HepG2 (cell line): ENCODE measurements at regions not wholly inside any gene's neighbourhood (a gene's known extent, or its start where the extent isn't known, plus 50 kb on each side); places are given as distances from the start of the nearest gene placed in this dataset.

Experiments
- ATAC-seq: fragments of 200-7000 bp; cut with Tn5 transposase; 3 replicates; pipeline ENCODE4 v1.9.1; 2020; ENCODE audit warnings: mild to moderate bottlenecking, moderate library complexity
- BruUV-seq: library from RNA; stranded (reverse); fragments of 400-500 nt; replicated peaks from 2 replicates; lab custom pipeline; 2021; lab: Mats Ljungman, UMichigan
- CTCF ChIA-PET: fragments of 300-600 bp; formaldehyde crosslinking; extraction: SDS; loops from one replicate; lab custom pipeline; 2021; ENCODE audit warnings: low total read pairs, inconsistent platforms, low intra/inter-chr PET ratio; lab: Yijun Ruan, JAX
- POLR2A ChIA-PET: fragments of 350-600 bp; sonication (Branson Sonifier 250); formaldehyde crosslinking; loops from one replicate; lab custom pipeline; 2020; ENCODE audit warnings: antibody characterized with exemption, inconsistent platforms; lab: Yijun Ruan, JAX
- DNase-seq: peaks from one replicate; pipeline ENCODE4 v3.0.0-alpha.2; 2015; ENCODE audit warnings: low spot score
- FAIRE-seq: peaks from 3 replicates; lab custom pipeline; 2011; peaks lifted over from hg19 to GRCh38; lab: Jason Lieb, UNC
- H2AFZ ChIP-seq: one replicate; pipeline ENCODE4 v1.6.1; 2011; ENCODE audit warnings: low read length, inconsistent platforms
- H3K27ac ChIP-seq: fragments of 300-600 bp; 3 replicates; pipeline ENCODE4 v1.8.0; 2011; ENCODE audit warnings: mixed run types, mild to moderate bottlenecking, mixed read lengths, low read length, inconsistent platforms; ENCODE audit not compliant: insufficient read depth; ENCODE audit errors: extremely low read length
- H3K27me3 ChIP-seq, 2 experiments: fragments of 200-600 bp in 1 of 2; 2 replicates in 1 of 2; 3 replicates in 1 of 2; pipeline versions ENCODE4 v1.6.0 to v1.8.0; 2011; ENCODE audit warnings: low read length in 2 of 2, mild to moderate bottlenecking in 2 of 2, moderate library complexity in 2 of 2, inconsistent platforms in 1 of 2; ENCODE audit not compliant: insufficient read depth in 2 of 2, control insufficient read depth in 1 of 2
- H3K36me3 ChIP-seq, 2 experiments: fragments of 200-600 bp in 1 of 2; replicated peaks in 1 of 2; 2 replicates in 1 of 2; 3 replicates in 1 of 2; pipeline versions ENCODE4 v1.5.1 to v1.8.0; 2011; ENCODE audit warnings: low read length in 2 of 2, inconsistent platforms in 1 of 2; ENCODE audit not compliant: insufficient read depth in 2 of 2, control insufficient read depth in 1 of 2
- H3K4me1 ChIP-seq: 2 replicates; pipeline ENCODE4 v1.5.1; 2012; ENCODE audit warnings: low read length, inconsistent platforms; ENCODE audit not compliant: insufficient read depth
- H3K4me2 ChIP-seq: 2 replicates; pipeline ENCODE4 v1.6.0; 2011; ENCODE audit warnings: low read depth, low read length, inconsistent platforms
- H3K4me3 ChIP-seq, 3 experiments: fragments of 200-600 bp in 1 of 3; sonication (generic), shearing (Covaris generic) in 1 of 3; replicated peaks in 1 of 3; 2 replicates each; pipeline ENCODE4 v1.5.1; 2011 to 2016; ENCODE audit warnings: low read length in 3 of 3, inconsistent platforms in 2 of 3, low read depth in 2 of 3, mild to moderate bottlenecking in 2 of 3, control low read depth in 1 of 3, mixed read lengths in 1 of 3; ENCODE audit not compliant: insufficient read depth in 1 of 3
- H3K79me2 ChIP-seq: one replicate; pipeline ENCODE4 v1.6.1; 2011; ENCODE audit warnings: low read length, inconsistent platforms; ENCODE audit not compliant: insufficient read depth
- H3K9ac ChIP-seq: 2 replicates; pipeline ENCODE4 v1.6.0; 2011; ENCODE audit warnings: mild to moderate bottlenecking, low read depth, low read length, inconsistent platforms; ENCODE audit not compliant: insufficient read depth
- H3K9me3 ChIP-seq: 2 replicates; pipeline ENCODE4 v1.5.1; 2012; ENCODE audit warnings: mild to moderate bottlenecking, low read length
- H4K20me1 ChIP-seq: 2 replicates; pipeline ENCODE4 v1.6.0; 2011; ENCODE audit warnings: inconsistent platforms, mild to moderate bottlenecking, low read length, moderate library complexity; ENCODE audit not compliant: insufficient read depth
- NFE2L1 ChIP-seq: sonication (generic); formaldehyde crosslinking; IDR thresholded peaks from 2 replicates; pipeline ENCODE4 v1.4.0; 2020; ENCODE audit warnings: missing genetic modification reagents, mild to moderate bottlenecking, borderline replicate concordance
- RXRB ChIP-seq: IDR thresholded peaks from 2 replicates; pipeline ENCODE4 v1.6.1; 2016; ENCODE audit warnings: borderline replicate concordance, missing genetic modification reagents, missing compliant biosample characterization
- SP4 ChIP-seq: sonication (generic); formaldehyde crosslinking; IDR thresholded peaks from 2 replicates; pipeline ENCODE4 v1.8.1; 2023; ENCODE audit warnings: mild to moderate bottlenecking, missing genetic modification reagents
- TCF7 ChIP-seq: sonication (generic); IDR thresholded peaks from 2 replicates; pipeline ENCODE4 v1.6.1; 2016; ENCODE audit warnings: antibody characterized with exemption, low read depth
- YEATS4 ChIP-seq: sonication (generic); formaldehyde crosslinking; IDR thresholded peaks from 2 replicates; pipeline ENCODE4 v1.4.0; 2020; ENCODE audit warnings: missing genetic modification reagents, borderline replicate concordance
- ZBTB7B ChIP-seq: sonication (generic); formaldehyde crosslinking; IDR thresholded peaks from 2 replicates; pipeline ENCODE4 v1.4.0; 2020; ENCODE audit warnings: missing genetic modification reagents
- ZIK1 ChIP-seq: sonication (generic); formaldehyde crosslinking; IDR thresholded peaks from 2 replicates; pipeline ENCODE4 v1.5.0; 2020; ENCODE audit warnings: mild to moderate bottlenecking, low read depth, missing genetic modification reagents, borderline replicate concordance
- ZKSCAN1 ChIP-seq: fragments of 150-350 bp; IDR thresholded peaks from 2 replicates; pipeline ENCODE4 v1.6.1; 2014; ENCODE audit warnings: low read length
- ZMYM3 ChIP-seq: sonication (generic); formaldehyde crosslinking; IDR thresholded peaks from 2 replicates; pipeline ENCODE4 v1.5.1; 2020; ENCODE audit warnings: mild to moderate bottlenecking, missing genetic modification reagents
- ZNF441 ChIP-seq: sonication (generic); formaldehyde crosslinking; IDR thresholded peaks from 2 replicates; pipeline ENCODE4 v1.7.0; 2021; ENCODE audit warnings: missing genetic modification reagents, borderline replicate concordance
- ZNF720 ChIP-seq: sonication (generic); formaldehyde crosslinking; IDR thresholded peaks from 2 replicates; pipeline ENCODE4 v1.4.0; 2020; ENCODE audit warnings: missing genetic modification reagents
- ZNF746 ChIP-seq: sonication (generic); formaldehyde crosslinking; IDR thresholded peaks from 2 replicates; pipeline ENCODE4 v1.8.0; 2022; ENCODE audit warnings: mild to moderate bottlenecking, missing genetic modification reagents
- WGBS: methylation state at CpG from one replicate; pipeline ENCODE4 v1.1.6; 2017; ENCODE audit warnings: low lambda C conversion rate; 5-methylcytosine and 5-hydroxymethylcytosine counted together
- in situ Hi-C: cut with HindIII; loops from 2 replicates; pipeline ENCODE4 v1.10.0; 2017; ENCODE audit warnings: low pct_unique_long_range_greater_than_20kb; ENCODE audit not compliant: extremely low pct_ligation_motif_present
- intact Hi-C: fragments of 100-400 bp; cut with micrococcal nuclease; formaldehyde crosslinking; loops from one replicate; pipeline ENCODE4 v1.10.0; 2022; ENCODE audit not compliant: unreplicated experiment
- TF ChIP-seq, protein P1 (sequence below), 2 experiments: sonication (generic) in 1 of 2; formaldehyde crosslinking in 1 of 2; IDR thresholded peaks; 2 replicates each; pipeline versions ENCODE4 v1.5.1 to v1.6.1; 2011 to 2020; ENCODE audit warnings: borderline replicate concordance in 1 of 2, low read depth in 1 of 2, low read length in 1 of 2, mild to moderate bottlenecking in 1 of 2, missing genetic modification reagents in 1 of 2, moderate library complexity in 1 of 2
- TF ChIP-seq, protein P2 (sequence below): IDR thresholded peaks from 2 replicates; pipeline ENCODE4 v1.6.1; 2016; ENCODE audit warnings: low read depth, missing genetic modification reagents, missing compliant biosample characterization

DNA sequence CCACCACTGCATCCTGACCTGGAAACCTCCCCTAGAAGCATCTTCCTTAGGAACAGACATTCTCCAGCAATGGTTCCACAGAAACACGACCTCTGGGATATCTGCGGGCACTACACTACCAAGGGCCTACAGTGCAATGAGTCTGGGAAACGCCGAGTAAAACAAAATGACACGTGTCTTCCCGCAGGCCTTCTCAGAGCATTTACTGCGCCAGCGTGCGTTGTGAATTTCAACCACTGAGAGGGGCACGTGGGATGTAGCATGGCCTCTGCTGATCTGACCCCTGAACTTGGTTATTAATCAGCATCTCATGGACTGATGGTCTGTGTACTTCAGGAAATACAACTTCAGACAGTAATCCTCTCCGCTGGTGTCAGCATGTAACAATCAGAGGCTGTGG, 173.0 kb downstream of the C16orf95 start (continued):
- no peak for TF ChIP-seq SP4 (CRISPR knock-in tag)
- no peak for TF ChIP-seq NFE2L1 (CRISPR knock-in tag)
- no peak for TF ChIP-seq ZNF746 (CRISPR knock-in tag)

DNA sequence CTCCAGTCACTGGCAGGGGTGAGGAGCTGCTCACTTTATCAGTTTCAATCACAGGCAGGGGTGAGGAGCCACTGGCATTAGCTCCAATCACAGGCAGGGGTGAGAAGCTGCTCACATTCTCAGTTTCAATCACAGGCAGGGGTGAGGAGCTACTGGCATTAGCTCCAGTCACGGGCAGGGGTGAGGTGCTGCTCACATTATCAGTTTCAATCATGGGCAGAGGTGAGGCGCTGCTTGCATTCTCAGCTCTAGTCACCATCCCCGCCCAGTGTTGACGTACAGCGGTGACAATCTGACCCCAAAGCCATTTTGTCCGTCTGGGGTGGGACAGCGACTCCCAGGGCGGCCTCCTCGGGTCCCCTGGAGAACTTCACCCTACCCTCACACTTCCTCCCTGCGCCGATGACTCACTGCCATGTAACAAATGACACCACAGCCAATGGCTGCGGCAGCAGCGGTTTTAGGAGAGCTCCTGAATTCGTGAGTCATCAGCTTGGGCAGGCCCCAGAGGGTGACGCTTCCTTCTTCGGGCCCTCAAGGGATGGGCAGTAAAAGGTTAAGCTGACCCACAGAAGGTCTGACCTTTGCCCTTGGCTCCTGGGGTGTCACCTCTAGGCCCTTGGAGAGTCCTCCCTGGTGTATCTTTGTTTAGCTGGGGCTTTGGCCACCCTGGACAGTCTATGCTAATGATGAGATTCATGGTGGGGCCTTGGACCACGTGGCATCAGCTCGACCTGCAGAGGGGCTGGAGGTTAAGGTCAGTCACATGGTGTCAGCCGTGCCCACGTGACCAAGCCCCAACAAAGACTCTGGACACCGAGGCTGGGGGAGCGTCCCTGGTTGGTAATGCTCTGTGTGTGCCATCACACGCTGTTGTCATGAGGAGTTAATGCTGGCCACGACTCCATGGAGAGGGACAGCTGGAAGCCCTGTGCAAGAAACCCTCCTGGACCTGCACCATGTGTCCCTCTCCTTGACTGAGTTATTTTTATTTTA, 171.7 kb downstream of the C16orf95 start:
- Histone ChIP-seq H3K36me3 (no peaks in the 10 kb centered on the region), H3K27ac (no peak overlapping the region), H3K79me2 (no peaks in the 10 kb centered on the region), H3K9ac (no peak overlapping the region), H3K4me1 (no peaks in the 10 kb centered on the region), H4K20me1 (no peaks in the 10 kb centered on the region), H3K27me3 (no peaks in the 10 kb centered on the region), H3K4me3 (no peak overlapping the region), H3K9me3 (0 out of 2 replicates have a peak, but pooled peaks cover 3% of the 10 kb centered on the region), H3K4me2 (no peak overlapping the region), H2AFZ (no peak overlapping the region)
- ChIA-PET POLR2A (no interaction called here), CTCF (no interaction called here)
- no peak for DNase-seq
- peak; percentile 67 for FAIRE-seq
- WGBS: 45% methylated on average over 22 of the region's 24 CpGs
- intact Hi-C loops: no loop called here
- in situ Hi-C loops: no loop called here
- ATAC-seq: peak; percentile 41; the same call in 2 of the 3 replicates
- BruUV-seq: no TSS peak
- TF ChIP-seq ZIK1 (CRISPR knock-in tag): no peak
- no peak for TF ChIP-seq ZMYM3 (CRISPR knock-in tag)
- no peak for TF ChIP-seq YEATS4
- TF ChIP-seq, protein P1, sequence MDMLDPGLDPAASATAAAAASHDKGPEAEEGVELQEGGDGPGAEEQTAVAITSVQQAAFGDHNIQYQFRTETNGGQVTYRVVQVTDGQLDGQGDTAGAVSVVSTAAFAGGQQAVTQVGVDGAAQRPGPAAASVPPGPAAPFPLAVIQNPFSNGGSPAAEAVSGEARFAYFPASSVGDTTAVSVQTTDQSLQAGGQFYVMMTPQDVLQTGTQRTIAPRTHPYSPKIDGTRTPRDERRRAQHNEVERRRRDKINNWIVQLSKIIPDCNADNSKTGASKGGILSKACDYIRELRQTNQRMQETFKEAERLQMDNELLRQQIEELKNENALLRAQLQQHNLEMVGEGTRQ (IDR thresholded peaks at IDR 0.05; ENCODE audit: low read depth, low read length): peak; percentile 74
- TF ChIP-seq, protein P1 (CRISPR knock-in tag; IDR thresholded peaks at IDR 0.05; ENCODE audit: borderline replicate concordance): no peak
- TF ChIP-seq ZNF441 (CRISPR knock-in tag): no peak
- TF ChIP-seq ZNF720: no peak
- no peak for TF ChIP-seq ZKSCAN1
- TF ChIP-seq ZBTB7B: no peak
- TF ChIP-seq, protein P2, sequence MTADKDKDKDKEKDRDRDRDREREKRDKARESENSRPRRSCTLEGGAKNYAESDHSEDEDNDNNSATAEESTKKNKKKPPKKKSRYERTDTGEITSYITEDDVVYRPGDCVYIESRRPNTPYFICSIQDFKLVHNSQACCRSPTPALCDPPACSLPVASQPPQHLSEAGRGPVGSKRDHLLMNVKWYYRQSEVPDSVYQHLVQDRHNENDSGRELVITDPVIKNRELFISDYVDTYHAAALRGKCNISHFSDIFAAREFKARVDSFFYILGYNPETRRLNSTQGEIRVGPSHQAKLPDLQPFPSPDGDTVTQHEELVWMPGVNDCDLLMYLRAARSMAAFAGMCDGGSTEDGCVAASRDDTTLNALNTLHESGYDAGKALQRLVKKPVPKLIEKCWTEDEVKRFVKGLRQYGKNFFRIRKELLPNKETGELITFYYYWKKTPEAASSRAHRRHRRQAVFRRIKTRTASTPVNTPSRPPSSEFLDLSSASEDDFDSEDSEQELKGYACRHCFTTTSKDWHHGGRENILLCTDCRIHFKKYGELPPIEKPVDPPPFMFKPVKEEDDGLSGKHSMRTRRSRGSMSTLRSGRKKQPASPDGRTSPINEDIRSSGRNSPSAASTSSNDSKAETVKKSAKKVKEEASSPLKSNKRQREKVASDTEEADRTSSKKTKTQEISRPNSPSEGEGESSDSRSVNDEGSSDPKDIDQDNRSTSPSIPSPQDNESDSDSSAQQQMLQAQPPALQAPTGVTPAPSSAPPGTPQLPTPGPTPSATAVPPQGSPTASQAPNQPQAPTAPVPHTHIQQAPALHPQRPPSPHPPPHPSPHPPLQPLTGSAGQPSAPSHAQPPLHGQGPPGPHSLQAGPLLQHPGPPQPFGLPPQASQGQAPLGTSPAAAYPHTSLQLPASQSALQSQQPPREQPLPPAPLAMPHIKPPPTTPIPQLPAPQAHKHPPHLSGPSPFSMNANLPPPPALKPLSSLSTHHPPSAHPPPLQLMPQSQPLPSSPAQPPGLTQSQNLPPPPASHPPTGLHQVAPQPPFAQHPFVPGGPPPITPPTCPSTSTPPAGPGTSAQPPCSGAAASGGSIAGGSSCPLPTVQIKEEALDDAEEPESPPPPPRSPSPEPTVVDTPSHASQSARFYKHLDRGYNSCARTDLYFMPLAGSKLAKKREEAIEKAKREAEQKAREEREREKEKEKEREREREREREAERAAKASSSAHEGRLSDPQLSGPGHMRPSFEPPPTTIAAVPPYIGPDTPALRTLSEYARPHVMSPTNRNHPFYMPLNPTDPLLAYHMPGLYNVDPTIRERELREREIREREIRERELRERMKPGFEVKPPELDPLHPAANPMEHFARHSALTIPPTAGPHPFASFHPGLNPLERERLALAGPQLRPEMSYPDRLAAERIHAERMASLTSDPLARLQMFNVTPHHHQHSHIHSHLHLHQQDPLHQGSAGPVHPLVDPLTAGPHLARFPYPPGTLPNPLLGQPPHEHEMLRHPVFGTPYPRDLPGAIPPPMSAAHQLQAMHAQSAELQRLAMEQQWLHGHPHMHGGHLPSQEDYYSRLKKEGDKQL (CRISPR knock-in tag): no peak
- no peak for TF ChIP-seq RXRB (CRISPR knock-in tag)
- no peak for TF ChIP-seq TCF7
